Large intestine (tissue), 3 donors: ENCODE measurements at regions not wholly inside any gene's neighbourhood (a gene's known extent, or its start where the extent isn't known, plus 50 kb on each side); places are given as distances from the start of the nearest gene placed in this dataset.
"Not testable (repeated sequence)": the region's sequence is repeated elsewhere in the genome, so short reads cannot be mapped to it uniquely, and the experiment has no call there.

Source experiments
- DNase-seq, 2 donors: peaks; one replicate each; pipeline versions ENCODE4 v3.0.0 to v3.0.0-alpha.2; 2013
- H3K27ac ChIP-seq: one replicate; pipeline ENCODE4 v1.5.1; 2013; ENCODE audit warnings: low read length
- H3K27me3 ChIP-seq: 2 replicates; pipeline ENCODE4 v1.6.1; 2013; ENCODE audit warnings: low read length; ENCODE audit not compliant: control insufficient read depth, insufficient read depth
- H3K36me3 ChIP-seq: 2 replicates; pipeline ENCODE4 v1.6.1; 2013; ENCODE audit warnings: low read length; ENCODE audit not compliant: control insufficient read depth, insufficient read depth
- H3K4me1 ChIP-seq: one replicate; pipeline ENCODE4 v1.6.1; 2013; ENCODE audit warnings: low read length; ENCODE audit not compliant: control insufficient read depth, insufficient read depth
- H3K4me3 ChIP-seq: one replicate; pipeline ENCODE4 v1.5.1; 2013; ENCODE audit warnings: low read length
- H3K9me3 ChIP-seq: one replicate; pipeline ENCODE4 v1.6.1; 2013; ENCODE audit warnings: mild to moderate bottlenecking, low read depth, low read length, moderate library complexity; ENCODE audit not compliant: control insufficient read depth
- WGBS: methylation state at CpG from one replicate; pipeline ENCODE4 v1.1.5; 2013; ENCODE audit warnings: low lambda C conversion rate; ENCODE audit not compliant: insufficient coverage; 5-methylcytosine and 5-hydroxymethylcytosine counted together

DNA sequence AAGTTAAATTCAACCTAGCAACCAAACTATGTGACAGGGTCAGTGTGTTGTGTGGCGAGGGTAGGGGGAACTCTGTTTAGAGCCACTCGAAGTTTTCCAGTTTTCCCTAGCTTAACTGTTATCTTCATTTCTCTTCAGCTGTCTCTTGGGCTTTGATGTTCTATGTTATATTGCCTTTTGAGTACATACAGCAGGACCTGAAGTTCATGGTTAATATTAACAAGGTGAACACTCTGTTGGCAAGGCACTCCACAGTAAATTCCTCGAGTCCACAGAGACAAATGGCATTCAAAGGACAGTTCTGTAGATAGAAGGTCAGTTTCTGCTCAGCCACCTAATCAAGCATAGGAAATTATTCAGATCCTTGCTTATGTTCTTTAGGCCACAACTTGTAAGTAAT, 147.9 kb upstream of the DPH6 start:
- H3K36me3 ChIP-seq = no peaks in the 10 kb centered on the region
- H3K9me3 ChIP-seq = no peaks in the 10 kb centered on the region
- DNase-seq = peak; percentile 73 to 87
- H3K4me1 ChIP-seq = peaks cover 32% of the 10 kb centered on the region
- WGBS = 0% methylated on average over 1 of the region's 3 CpGs
- H3K27ac ChIP-seq = peak overlapping the region; percentile 77
- no peak overlapping the region for H3K4me3 ChIP-seq
- H3K27me3 ChIP-seq = no peaks in the 10 kb centered on the region

DNA sequence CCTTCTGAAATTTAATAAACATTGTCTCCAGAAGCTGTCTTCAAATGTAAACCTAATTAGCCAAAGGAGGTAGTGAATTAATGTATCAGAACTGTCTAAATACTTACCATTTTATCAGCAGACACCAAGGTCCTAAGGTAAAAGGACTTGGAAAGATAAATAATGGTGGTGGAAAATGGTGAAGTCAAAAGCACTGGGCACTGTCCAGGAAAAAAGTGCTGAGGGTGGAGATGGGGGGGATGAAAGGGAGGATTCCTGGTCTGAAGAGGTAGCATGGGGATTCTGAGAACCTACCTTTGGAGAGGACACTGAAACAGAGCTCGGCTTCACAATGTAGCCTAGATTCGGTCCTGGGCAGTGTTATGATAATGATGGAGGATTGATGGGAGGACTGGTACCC, 149.0 kb upstream of the DPH6 start:
- H3K27me3 ChIP-seq = no peaks in the 10 kb centered on the region
- WGBS = no CpG with 5 or more reads among the region's 2 CpGs
- no peaks in the 10 kb centered on the region for H3K9me3 ChIP-seq

DNA sequence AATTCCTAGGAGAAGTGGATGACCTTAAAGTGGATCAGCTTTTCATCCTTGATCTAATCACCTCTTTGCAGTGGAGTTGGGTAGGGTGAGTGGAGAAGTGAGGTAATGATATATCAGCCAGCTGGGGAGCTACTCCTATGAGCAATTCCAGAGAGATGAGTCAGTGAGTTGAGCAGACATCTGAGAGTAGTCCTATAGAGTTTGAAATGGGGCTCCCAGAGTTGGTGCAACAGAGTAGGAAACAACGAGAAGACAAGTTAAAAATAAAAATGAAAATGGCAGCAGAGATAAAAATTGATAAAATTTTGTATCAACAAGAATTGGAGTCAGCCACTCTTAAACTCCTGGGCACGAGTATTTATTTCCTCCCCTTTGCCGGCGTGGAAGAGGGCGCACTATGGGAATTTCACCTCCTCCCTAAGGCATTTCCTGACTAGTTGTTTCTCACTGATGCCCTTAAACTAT, 150.8 kb upstream of the DPH6 start:
- H3K36me3 ChIP-seq = no peaks in the 10 kb centered on the region
- no peak overlapping the region for H3K4me3 ChIP-seq
- WGBS = 60% methylated on average over 1 of the region's 5 CpGs
- peak; percentile 65 to 67 for DNase-seq
- peak overlapping the region; percentile 59 for H3K27ac ChIP-seq
- no peaks in the 10 kb centered on the region for H3K9me3 ChIP-seq
- H3K4me1 ChIP-seq = peaks cover 39% of the 10 kb centered on the region
- H3K27me3 ChIP-seq = no peaks in the 10 kb centered on the region

More for the DNA sequence above, 149.0 kb upstream of the DPH6 start:
- H3K4me1 ChIP-seq = peaks cover 39% of the 10 kb centered on the region
- no peaks in the 10 kb centered on the region for H3K36me3 ChIP-seq
- DNase-seq = no peak
- no peak overlapping the region for H3K4me3 ChIP-seq
- H3K27ac ChIP-seq = peak overlapping the region; percentile 77

DNA sequence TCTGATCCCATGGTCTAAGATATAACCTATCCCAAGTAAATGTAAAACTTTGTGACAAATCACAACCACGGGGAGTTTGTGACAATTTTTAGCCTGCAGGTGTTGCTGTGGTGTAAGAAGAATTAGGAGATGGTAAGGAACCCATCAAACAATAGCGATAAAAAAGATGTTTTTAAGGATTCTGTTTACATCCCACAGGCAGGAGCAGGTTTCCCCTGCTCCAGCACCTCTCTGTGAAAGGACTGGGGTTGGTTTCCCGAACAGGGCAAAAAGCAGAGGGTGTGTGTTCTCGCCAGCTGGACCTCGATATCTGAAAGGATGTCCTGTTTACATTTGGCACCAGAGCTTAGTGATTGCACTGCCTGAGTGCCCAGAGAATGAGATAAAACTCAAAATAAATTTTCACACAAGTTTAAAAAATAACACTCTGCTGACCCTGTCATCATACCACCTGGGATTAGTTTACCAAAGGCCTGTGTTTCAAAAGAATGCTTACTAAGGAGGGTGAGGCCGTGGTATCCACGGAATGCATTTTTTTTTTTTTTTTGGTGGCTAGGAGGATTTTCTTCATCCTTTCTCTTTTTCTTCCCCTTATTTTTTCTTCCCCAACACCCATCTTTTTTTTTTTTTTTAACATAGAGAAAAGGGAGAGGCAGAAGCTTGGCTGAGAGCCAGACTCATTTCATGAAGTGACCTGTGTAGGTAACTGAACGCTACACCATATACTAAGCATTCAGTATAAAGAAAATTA, 151.8 kb upstream of the DPH6 start:
- Histone ChIP-seq H3K36me3 (no peaks in the 10 kb centered on the region), H3K27ac (peak overlapping the region; percentile 59), H3K4me1 (peaks cover 39% of the 10 kb centered on the region), H3K9me3 (no peaks in the 10 kb centered on the region), H3K27me3 (no peaks in the 10 kb centered on the region), H3K4me3 (no peak overlapping the region)
- peak in 1 of 2 donors; percentile 55 for DNase-seq
- 7% methylated on average over 2 of the region's 8 CpGs for WGBS

DNA sequence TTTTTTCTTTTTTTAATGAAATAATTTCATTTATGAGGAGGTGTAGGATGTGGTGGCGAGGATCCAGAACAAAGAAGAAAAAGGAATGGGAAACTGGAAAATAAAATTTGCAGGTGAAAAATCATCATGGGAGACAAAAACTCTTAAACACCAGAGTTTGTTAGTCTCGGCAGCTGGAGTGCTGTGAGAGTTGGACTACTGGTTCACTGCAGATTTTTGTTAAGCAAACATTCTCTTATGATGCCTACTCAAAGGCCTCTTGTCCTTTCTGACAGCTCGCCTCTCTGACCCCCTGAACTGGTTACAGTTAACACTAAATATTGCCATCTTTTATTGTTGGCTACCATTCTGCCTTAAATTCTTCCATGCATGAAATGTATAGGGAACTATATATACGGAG, 152.4 kb upstream of the DPH6 start:
- no peak overlapping the region for H3K4me3 ChIP-seq
- 100% methylated on average over 1 of the region's 4 CpGs for WGBS
- no peaks in the 10 kb centered on the region for H3K36me3 ChIP-seq
- peak overlapping the region; percentile 34 for H3K27ac ChIP-seq
- peak in 1 of 2 donors; percentile 15 for DNase-seq
- H3K27me3 ChIP-seq = no peaks in the 10 kb centered on the region
- H3K9me3 ChIP-seq = no peaks in the 10 kb centered on the region
- peaks cover 39% of the 10 kb centered on the region for H3K4me1 ChIP-seq

DNA sequence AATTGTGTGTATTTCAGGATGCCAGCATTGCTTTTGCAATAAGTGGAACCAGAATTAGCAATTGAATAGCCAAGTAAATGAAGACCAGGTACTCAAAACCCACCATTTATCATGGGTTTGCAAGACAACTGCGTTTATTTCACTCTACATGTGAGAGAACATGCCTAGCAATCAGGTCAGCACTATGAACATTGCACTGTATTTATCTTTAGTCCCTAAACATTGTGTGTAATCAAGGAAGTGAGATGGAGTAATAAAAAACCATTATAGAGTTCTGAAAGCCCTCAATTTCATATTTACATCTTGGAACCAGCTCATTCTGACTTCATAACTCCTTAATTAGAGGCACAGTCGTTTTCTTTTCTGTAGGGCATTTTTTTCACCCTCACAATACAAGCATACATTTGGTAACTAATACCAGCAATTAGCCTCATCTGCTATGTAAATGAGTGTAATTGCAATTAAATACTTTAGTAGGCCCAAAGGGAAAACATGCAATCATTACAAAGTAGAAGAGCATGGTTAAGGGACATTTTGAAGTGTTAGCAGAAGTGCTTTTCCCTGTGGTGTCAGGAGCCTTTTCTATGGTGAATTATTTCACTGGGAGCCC, 153.1 kb upstream of the DPH6 start:
- WGBS = no CpG with 5 or more reads among the region's 2 CpGs

DNA sequence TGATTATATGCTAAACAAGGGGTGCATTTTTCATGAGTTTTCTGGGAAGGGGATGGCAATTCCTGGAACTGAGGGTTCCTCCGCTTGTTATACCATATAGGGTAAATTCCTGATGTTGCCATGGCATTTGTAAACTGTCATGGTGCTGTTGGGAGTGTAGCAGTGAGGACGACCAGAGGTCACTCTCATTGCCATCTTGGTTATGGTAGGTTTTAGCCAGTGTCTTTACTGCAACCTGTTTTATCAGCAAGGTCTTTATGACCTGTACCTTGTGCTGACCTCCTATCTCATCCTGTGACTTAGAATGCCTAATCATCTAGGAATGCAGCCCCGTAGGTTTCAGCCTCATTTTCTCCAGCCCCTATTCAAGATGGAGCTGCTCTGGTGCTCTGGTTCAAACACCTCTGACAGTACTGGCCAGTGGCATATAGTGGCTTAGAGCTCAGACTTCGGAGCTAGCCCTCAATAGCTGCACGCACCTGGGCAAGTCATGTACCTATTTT, 154.2 kb upstream of the DPH6 start:
- not testable (repeated sequence) for H3K9me3 ChIP-seq, H3K27me3 ChIP-seq, H3K4me3 ChIP-seq, H3K36me3 ChIP-seq, H3K27ac ChIP-seq
- DNase-seq = peak; percentile 32 to 62
- peaks cover 31% of the 10 kb centered on the region for H3K4me1 ChIP-seq
- no CpG with 5 or more reads among the region's 5 CpGs for WGBS

More for the DNA sequence above, 153.1 kb upstream of the DPH6 start:
- no peaks in the 10 kb centered on the region for H3K9me3 ChIP-seq
- no peaks in the 10 kb centered on the region for H3K27me3 ChIP-seq
- H3K4me1 ChIP-seq = peaks cover 38% of the 10 kb centered on the region
- H3K27ac ChIP-seq = peak overlapping the region; percentile 34
- H3K4me3 ChIP-seq = no peak overlapping the region
- no peaks in the 10 kb centered on the region for H3K36me3 ChIP-seq
- peak; percentile 26 to 74 for DNase-seq

DNA sequence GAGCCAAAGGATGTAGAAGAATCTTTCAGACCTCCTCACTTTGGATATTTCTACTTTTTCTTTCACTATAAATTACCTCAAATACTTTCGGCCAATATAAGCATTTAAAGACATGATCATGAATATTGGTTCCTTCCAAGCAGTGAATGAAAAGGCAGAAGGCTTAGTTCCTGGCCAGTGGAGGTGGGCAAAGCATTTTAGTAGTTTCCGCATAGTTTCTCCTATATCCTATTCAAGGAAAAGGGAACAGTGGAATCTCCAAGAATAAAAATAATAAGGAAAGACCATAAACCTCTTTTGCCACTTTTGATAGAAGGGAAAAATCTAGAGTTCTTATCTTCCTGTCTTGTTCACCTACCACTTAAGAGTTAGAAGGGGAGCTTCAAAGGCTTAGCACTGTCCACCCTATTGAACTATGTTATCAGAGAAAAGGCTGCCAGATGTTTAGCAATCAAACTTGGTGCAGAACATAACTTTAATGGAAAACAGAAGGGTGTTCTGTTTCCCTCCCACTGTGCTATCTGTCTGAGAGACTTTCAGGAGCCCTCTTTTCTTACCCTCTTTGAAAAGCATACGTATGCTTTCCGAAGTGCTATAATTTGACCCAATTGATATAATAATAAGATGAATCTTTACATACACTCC, 155.6 kb upstream of the DPH6 start:
- Histone ChIP-seq H3K27ac (no peak overlapping the region), H3K4me3 (no peak overlapping the region), H3K9me3 (no peaks in the 10 kb centered on the region), H3K27me3 (no peaks in the 10 kb centered on the region), H3K36me3 (no peaks in the 10 kb centered on the region), H3K4me1 (peaks cover 30% of the 10 kb centered on the region)
- DNase-seq = no peak
- WGBS = 100% methylated on average over 1 of the region's 4 CpGs

DNA sequence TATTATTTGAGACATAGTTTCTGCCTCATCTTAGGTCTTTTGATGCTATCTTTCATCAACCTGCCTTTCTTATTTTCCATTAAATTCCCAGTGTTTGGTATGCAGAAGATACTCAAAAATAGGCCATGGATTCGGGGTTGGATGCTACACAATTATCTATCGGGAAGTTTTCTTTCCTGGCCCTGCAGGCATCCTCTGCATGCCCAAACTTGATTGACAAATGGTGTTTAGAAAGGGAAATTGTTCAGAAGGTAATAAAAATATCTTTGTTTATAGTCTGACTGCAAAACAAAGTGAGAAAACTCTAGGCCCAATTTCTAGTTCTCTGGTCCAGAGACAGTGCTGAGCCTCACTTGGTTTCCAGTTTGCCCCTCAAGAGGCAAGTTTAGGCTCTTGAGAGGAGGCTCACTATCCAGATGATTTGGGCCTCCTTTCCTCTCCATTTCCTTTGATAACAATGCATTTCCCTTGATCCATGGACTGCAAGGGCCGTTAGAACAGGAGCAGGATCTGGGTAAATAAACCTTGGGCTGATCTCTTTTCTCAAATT, 157.1 kb upstream of the DPH6 start:
- no peak overlapping the region for H3K4me3 ChIP-seq
- no peak for DNase-seq
- H3K36me3 ChIP-seq = no peaks in the 10 kb centered on the region
- 100% methylated on average over 1 of the region's 3 CpGs for WGBS
- H3K9me3 ChIP-seq = no peaks in the 10 kb centered on the region
- peaks cover 19% of the 10 kb centered on the region for H3K4me1 ChIP-seq
- no peak overlapping the region for H3K27ac ChIP-seq
- no peaks in the 10 kb centered on the region for H3K27me3 ChIP-seq
